ENCODE measurements at regions not wholly inside any gene's neighbourhood (a gene's known extent, or its start where the extent isn't known, plus 50 kb on each side); places are given as distances from the start of the nearest gene placed in this dataset.

DNA sequence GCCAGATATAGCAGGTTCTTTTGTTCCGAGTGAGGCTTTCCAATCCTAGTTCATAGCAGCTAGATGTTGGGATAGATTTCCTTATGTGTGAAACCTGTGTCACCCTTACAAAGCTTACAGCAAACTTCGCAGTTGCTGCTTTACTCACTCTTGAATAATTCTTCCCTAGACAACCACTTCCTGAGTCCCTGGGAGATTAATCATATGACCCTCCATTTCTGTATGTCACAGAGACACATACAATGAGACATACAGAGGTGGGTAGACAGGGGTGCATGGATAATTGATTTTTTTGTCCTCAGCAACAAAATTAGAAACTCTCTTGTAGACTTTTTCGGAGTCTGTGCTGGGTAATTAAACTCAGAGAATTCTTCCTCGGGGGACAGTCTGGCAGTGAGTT, 163.2 kb downstream of the NSUN3 start:
- TF ChIP-seq, protein P1, sequence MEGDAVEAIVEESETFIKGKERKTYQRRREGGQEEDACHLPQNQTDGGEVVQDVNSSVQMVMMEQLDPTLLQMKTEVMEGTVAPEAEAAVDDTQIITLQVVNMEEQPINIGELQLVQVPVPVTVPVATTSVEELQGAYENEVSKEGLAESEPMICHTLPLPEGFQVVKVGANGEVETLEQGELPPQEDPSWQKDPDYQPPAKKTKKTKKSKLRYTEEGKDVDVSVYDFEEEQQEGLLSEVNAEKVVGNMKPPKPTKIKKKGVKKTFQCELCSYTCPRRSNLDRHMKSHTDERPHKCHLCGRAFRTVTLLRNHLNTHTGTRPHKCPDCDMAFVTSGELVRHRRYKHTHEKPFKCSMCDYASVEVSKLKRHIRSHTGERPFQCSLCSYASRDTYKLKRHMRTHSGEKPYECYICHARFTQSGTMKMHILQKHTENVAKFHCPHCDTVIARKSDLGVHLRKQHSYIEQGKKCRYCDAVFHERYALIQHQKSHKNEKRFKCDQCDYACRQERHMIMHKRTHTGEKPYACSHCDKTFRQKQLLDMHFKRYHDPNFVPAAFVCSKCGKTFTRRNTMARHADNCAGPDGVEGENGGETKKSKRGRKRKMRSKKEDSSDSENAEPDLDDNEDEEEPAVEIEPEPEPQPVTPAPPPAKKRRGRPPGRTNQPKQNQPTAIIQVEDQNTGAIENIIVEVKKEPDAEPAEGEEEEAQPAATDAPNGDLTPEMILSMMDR (conservative IDR thresholded peaks at IDR 0.05; ENCODE audit: low read depth in 2 of 2), result no peak
- no peak for TF ChIP-seq ZNF331 (CRISPR knock-in tag; IDR thresholded peaks at IDR 0.05; ENCODE audit: low read depth)
- TF ChIP-seq POLR2AphosphoS5 (IDR thresholded peaks at IDR 0.05; ENCODE audit: low read depth), result no peak
- no peak for TF ChIP-seq EZH2 (IDR thresholded peaks at IDR 0.05; ENCODE audit: low read depth, unreplicated experiment)
- TF ChIP-seq, protein P2, sequence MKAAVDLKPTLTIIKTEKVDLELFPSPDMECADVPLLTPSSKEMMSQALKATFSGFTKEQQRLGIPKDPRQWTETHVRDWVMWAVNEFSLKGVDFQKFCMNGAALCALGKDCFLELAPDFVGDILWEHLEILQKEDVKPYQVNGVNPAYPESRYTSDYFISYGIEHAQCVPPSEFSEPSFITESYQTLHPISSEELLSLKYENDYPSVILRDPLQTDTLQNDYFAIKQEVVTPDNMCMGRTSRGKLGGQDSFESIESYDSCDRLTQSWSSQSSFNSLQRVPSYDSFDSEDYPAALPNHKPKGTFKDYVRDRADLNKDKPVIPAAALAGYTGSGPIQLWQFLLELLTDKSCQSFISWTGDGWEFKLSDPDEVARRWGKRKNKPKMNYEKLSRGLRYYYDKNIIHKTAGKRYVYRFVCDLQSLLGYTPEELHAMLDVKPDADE (IDR thresholded peaks at IDR 0.05), result no peak

Measured in GM23338 (cell line).